ENCODE measurements at regions not wholly inside any gene's neighbourhood (a gene's known extent, or its start where the extent isn't known, plus 50 kb on each side); places are given as distances from the start of the nearest gene placed in this dataset.

GRCh38 chr21:41651830-41652229, 115.0 kb downstream of the RIPK4 start:
- Histone ChIP-seq H3K36me3 (replicated peaks in 1 of 2; ENCODE audit: control insufficient read depth in 1 of 2, insufficient read depth in 2 of 2, low read length in 1 of 2) (no peaks in the 10 kb centered on the region), H4K20me1 (ENCODE audit: insufficient read depth) (no peaks in the 10 kb centered on the region), H3K9me3 (no peaks in the 10 kb centered on the region), H3K4me3 (ENCODE audit: low read depth in 2 of 2, low read length in 1 of 2) (no peak overlapping the region), H3F3A (replicated peaks; ENCODE audit: insufficient read depth) (no peaks in the 10 kb centered on the region), H3K79me2 (ENCODE audit: insufficient read depth) (no peaks in the 10 kb centered on the region), H3K4me1 (ENCODE audit: control insufficient read depth in 1 of 2, insufficient read depth in 2 of 2, low read depth in 1 of 2, low read length in 1 of 2) (peaks cover 0 to 10% of the 10 kb centered on the region in 2 experiments; a peak in 2 of 4 replicates), H3K27me3 (ENCODE audit: insufficient read depth) (no peaks in the 10 kb centered on the region), H3K27ac (ENCODE audit: low read depth in 2 of 2, low read length in 1 of 2) (no peak overlapping the region), H3K4me2 (no peak overlapping the region), H3K9me2 (no peaks in the 10 kb centered on the region), H2AFZ (ENCODE audit: low read depth) (no peak overlapping the region; the same call in 1 of the 2 replicates), H3K9ac (no peak overlapping the region)
- no peak for DNase-seq
- 83% methylated on average over 5 of the region's 6 CpGs for WGBS (ENCODE audit: low lambda C conversion rate)
- no peak for TF ChIP-seq GABPA (IDR thresholded peaks at IDR 0.05; ENCODE audit: low read depth)
- TF ChIP-seq TEAD4 (IDR thresholded peaks at IDR 0.05; ENCODE audit: borderline replicate concordance, insufficient read depth): no peak
- TF ChIP-seq FOXJ3 (CRISPR knock-in tag; IDR thresholded peaks at IDR 0.05): no peak
- TF ChIP-seq EZH2phosphoT487 (IDR thresholded peaks at IDR 0.05; ENCODE audit: borderline replicate concordance, low read depth): no peak
- TF ChIP-seq RXRA (IDR thresholded peaks at IDR 0.05; ENCODE audit: borderline replicate concordance, low read depth): no peak
- TF ChIP-seq CTCF (IDR thresholded peaks at IDR 0.05): no peak
- TF ChIP-seq MEF2A (IDR thresholded peaks at IDR 0.05; ENCODE audit: borderline replicate concordance, low read depth): no peak
- TF ChIP-seq MAX (IDR thresholded peaks at IDR 0.05; ENCODE audit: low read depth): no peak
- TF ChIP-seq ELF1 (IDR thresholded peaks at IDR 0.05): no peak
- no peak for TF ChIP-seq EP300 (IDR thresholded peaks at IDR 0.05; ENCODE audit: borderline replicate concordance in 1 of 2, low read depth in 1 of 2, low read length in 1 of 2)
- no peak for TF ChIP-seq RAD21 (IDR thresholded peaks at IDR 0.05; ENCODE audit: low read length)
- no peak for TF ChIP-seq JUND (IDR thresholded peaks at IDR 0.05)
- no peak for TF ChIP-seq ZBTB33 (IDR thresholded peaks at IDR 0.05; ENCODE audit: borderline replicate concordance, low read depth)
- no peak for TF ChIP-seq MXI1 (IDR thresholded peaks at IDR 0.05; ENCODE audit: low read depth, low read length)
- POLR2A ChIA-PET: no interaction called here
- CTCF ChIA-PET: no interaction called here

- Histone ChIP-seq H3K4me3 (ENCODE audit: low read depth in 2 of 2, low read length in 1 of 2) (no peak overlapping the region), H3F3A (replicated peaks; ENCODE audit: insufficient read depth) (no peaks in the 10 kb centered on the region), H4K20me1 (ENCODE audit: insufficient read depth) (no peaks in the 10 kb centered on the region), H2AFZ (ENCODE audit: low read depth) (no peak overlapping the region; the same call in 1 of the 2 replicates), H3K4me2 (no peak overlapping the region), H3K4me1 (ENCODE audit: control insufficient read depth in 1 of 2, insufficient read depth in 2 of 2, low read depth in 1 of 2, low read length in 1 of 2) (peaks cover 0 to 10% of the 10 kb centered on the region in 2 experiments; a peak in 2 of 4 replicates), H3K36me3 (replicated peaks in 1 of 2; ENCODE audit: control insufficient read depth in 1 of 2, insufficient read depth in 2 of 2, low read length in 1 of 2) (no peaks in the 10 kb centered on the region), H3K9ac (no peak overlapping the region), H3K27ac (ENCODE audit: low read depth in 2 of 2, low read length in 1 of 2) (no peak overlapping the region), H3K9me3 (no peaks in the 10 kb centered on the region), H3K9me2 (no peaks in the 10 kb centered on the region), H3K27me3 (ENCODE audit: insufficient read depth) (no peaks in the 10 kb centered on the region), H3K79me2 (ENCODE audit: insufficient read depth) (no peaks in the 10 kb centered on the region)
- DNase-seq: no peak
- POLR2A ChIA-PET: no interaction called here
- WGBS (ENCODE audit: low lambda C conversion rate): 71% methylated on average over 8 of the region's 8 CpGs
- CTCF ChIA-PET: no interaction called here
- TF ChIP-seq CTCF (IDR thresholded peaks at IDR 0.05): no peak
- no peak for TF ChIP-seq RXRA (IDR thresholded peaks at IDR 0.05; ENCODE audit: borderline replicate concordance, low read depth)
- no peak for TF ChIP-seq ZBTB33 (IDR thresholded peaks at IDR 0.05; ENCODE audit: borderline replicate concordance, low read depth)
- TF ChIP-seq EP300 (IDR thresholded peaks at IDR 0.05; ENCODE audit: borderline replicate concordance in 1 of 2, low read depth in 1 of 2, low read length in 1 of 2): no peak
- no peak for TF ChIP-seq GABPA (IDR thresholded peaks at IDR 0.05; ENCODE audit: low read depth)
- no peak for TF ChIP-seq NRF1 (IDR thresholded peaks at IDR 0.05; ENCODE audit: low read depth, low read length)
- TF ChIP-seq ELF1 (IDR thresholded peaks at IDR 0.05): no peak
- no peak for TF ChIP-seq IRF3 (IDR thresholded peaks at IDR 0.05; ENCODE audit: low read depth, low read length)
- TF ChIP-seq TCF12 (IDR thresholded peaks at IDR 0.05): no peak
- no peak for TF ChIP-seq FOXJ3 (CRISPR knock-in tag; IDR thresholded peaks at IDR 0.05)
- TF ChIP-seq CHD2 (IDR thresholded peaks at IDR 0.05; ENCODE audit: low read length, partially characterized antibody): no peak
These were observed 115.4 kb downstream of the RIPK4 start for GRCh38 chr21:41651406-41651805.

All from SK-N-SH (cell line).